Stomach (tissue), 4 donors: ENCODE measurements at regions not wholly inside any gene's neighbourhood (a gene's known extent, or its start where the extent isn't known, plus 50 kb on each side); places are given as distances from the start of the nearest gene placed in this dataset.

Experiments used
- CTCF ChIP-seq, 7 experiments: fragments of 450-650 bp in 4 of 7; fragments of 200-600 bp in 3 of 7; sonication (generic) in 3 of 7; IDR thresholded peaks; one replicate each; pipeline ENCODE4 v1.5.1; 2016 to 2019; ENCODE audit warnings: antibody characterized with exemption in 7 of 7, control low read depth in 2 of 7, mild to moderate bottlenecking in 1 of 7
- POLR2A ChIP-seq, 4 donors: fragments of 450-650 bp; IDR thresholded peaks; one replicate each; pipeline ENCODE4 v1.6.1; 2016; ENCODE audit warnings: antibody characterized with exemption in 4 of 4, control low read depth in 2 of 4, mild to moderate bottlenecking in 1 of 4, moderate library complexity in 1 of 4

- no peak for TF ChIP-seq CTCF (IDR thresholded peaks at IDR 0.05)
- no peak for TF ChIP-seq POLR2A (IDR thresholded peaks at IDR 0.05)
Measured at GRCh38 chr5:44565360-44565759, 176.1 kb upstream of the FGF10 start.
